ENCODE measurements at regions not wholly inside any gene's neighbourhood (a gene's known extent, or its start where the extent isn't known, plus 50 kb on each side); places are given as distances from the start of the nearest gene placed in this dataset.

DNA sequence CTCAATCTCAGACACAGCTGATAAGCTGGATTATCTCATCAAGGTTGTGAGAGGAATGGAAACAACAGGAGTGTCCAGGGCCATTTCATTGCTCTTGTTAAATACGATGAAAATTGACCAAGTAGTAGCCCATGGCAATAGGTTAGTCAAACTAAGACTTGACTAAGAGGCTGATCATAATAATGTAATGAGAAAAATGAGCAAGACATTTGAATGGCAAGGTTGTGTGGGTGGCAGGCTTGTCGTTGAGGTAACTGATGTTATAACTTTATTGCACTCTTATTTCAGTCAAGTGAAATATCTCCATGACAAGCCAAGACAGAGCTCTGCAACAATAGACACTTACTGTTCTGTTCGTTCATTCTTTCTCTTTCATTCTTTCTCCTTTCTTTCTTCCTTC lies 532.0 kb downstream of the GATA3 start:
- DNase-seq (ENCODE audit: low spot score), result no peak
- H3K4me2 ChIP-seq, result no peak overlapping the region
- no peaks in the 10 kb centered on the region for H3K9me2 ChIP-seq (replicated peaks; ENCODE audit: insufficient read depth)
- H3K4me3 ChIP-seq, result no peak overlapping the region
- 75% methylated on average over 3 of the region's 3 CpGs for WGBS (ENCODE audit: low lambda C conversion rate, missing lambda C conversion rate)
- H3K27me3 ChIP-seq, result peaks cover 3% of the 10 kb centered on the region
- no peaks in the 10 kb centered on the region for H4K20me1 ChIP-seq (ENCODE audit: insufficient read depth, poor library complexity, severe bottlenecking)
- TF ChIP-seq, protein P1, sequence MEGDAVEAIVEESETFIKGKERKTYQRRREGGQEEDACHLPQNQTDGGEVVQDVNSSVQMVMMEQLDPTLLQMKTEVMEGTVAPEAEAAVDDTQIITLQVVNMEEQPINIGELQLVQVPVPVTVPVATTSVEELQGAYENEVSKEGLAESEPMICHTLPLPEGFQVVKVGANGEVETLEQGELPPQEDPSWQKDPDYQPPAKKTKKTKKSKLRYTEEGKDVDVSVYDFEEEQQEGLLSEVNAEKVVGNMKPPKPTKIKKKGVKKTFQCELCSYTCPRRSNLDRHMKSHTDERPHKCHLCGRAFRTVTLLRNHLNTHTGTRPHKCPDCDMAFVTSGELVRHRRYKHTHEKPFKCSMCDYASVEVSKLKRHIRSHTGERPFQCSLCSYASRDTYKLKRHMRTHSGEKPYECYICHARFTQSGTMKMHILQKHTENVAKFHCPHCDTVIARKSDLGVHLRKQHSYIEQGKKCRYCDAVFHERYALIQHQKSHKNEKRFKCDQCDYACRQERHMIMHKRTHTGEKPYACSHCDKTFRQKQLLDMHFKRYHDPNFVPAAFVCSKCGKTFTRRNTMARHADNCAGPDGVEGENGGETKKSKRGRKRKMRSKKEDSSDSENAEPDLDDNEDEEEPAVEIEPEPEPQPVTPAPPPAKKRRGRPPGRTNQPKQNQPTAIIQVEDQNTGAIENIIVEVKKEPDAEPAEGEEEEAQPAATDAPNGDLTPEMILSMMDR (IDR thresholded peaks at IDR 0.05; ENCODE audit: poor library complexity), result no peak
- TF ChIP-seq EZH2 (IDR thresholded peaks at IDR 0.05; ENCODE audit: borderline replicate concordance) (no peak), EZH2phosphoT487 (IDR thresholded peaks at IDR 0.05; ENCODE audit: low read depth, severe bottlenecking, unreplicated experiment) (no peak)
- H2AFZ ChIP-seq, result no peak overlapping the region
- no peaks in the 10 kb centered on the region for H3K36me3 ChIP-seq (replicated peaks; ENCODE audit: insufficient read depth, low read depth)
- no peak overlapping the region for H3K27ac ChIP-seq
- H3K9me3 ChIP-seq (ENCODE audit: low read depth), result no peaks in the 10 kb centered on the region
- H3K4me1 ChIP-seq (ENCODE audit: insufficient read depth), result no peaks in the 10 kb centered on the region
- H3K79me2 ChIP-seq, result no peaks in the 10 kb centered on the region

DNA sequence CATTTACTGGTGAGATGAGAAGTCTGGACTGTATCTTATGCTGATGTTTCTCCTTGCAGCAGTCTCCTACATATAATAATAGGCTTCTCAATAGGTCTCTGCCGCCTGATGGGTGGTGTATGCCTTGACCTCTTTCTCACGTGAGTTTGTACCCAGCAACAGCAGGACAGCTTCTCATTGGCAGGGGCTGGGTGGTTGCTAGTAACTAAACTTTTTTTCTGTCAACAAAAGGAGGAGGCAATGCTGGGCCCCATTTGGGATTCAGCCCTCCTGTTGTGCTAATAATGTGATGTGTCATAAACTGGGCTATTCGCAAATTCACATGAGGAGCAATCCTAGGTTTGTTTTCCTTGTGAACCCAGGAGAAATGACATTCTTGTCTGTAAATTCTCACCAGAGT lies 533.6 kb downstream of the GATA3 start:
- TF ChIP-seq, protein P1 (IDR thresholded peaks at IDR 0.05; ENCODE audit: poor library complexity), result no peak
- TF ChIP-seq EZH2 (IDR thresholded peaks at IDR 0.05; ENCODE audit: borderline replicate concordance) (no peak), EZH2phosphoT487 (IDR thresholded peaks at IDR 0.05; ENCODE audit: low read depth, severe bottlenecking, unreplicated experiment) (no peak)
- Histone ChIP-seq H4K20me1 (ENCODE audit: insufficient read depth, poor library complexity, severe bottlenecking) (no peaks in the 10 kb centered on the region), H3K36me3 (replicated peaks; ENCODE audit: insufficient read depth, low read depth) (no peaks in the 10 kb centered on the region), H3K27me3 (peaks cover 3% of the 10 kb centered on the region), H2AFZ (no peak overlapping the region), H3K9me2 (replicated peaks; ENCODE audit: insufficient read depth) (no peaks in the 10 kb centered on the region), H3K9me3 (ENCODE audit: low read depth) (no peaks in the 10 kb centered on the region), H3K27ac (no peak overlapping the region), H3K4me1 (ENCODE audit: insufficient read depth) (no peaks in the 10 kb centered on the region), H3K79me2 (no peaks in the 10 kb centered on the region), H3K4me2 (no peak overlapping the region), H3K4me3 (no peak overlapping the region)
- DNase-seq (ENCODE audit: low spot score), result no peak
- 74% methylated on average over 3 of the region's 3 CpGs for WGBS (ENCODE audit: low lambda C conversion rate, missing lambda C conversion rate)

DNA sequence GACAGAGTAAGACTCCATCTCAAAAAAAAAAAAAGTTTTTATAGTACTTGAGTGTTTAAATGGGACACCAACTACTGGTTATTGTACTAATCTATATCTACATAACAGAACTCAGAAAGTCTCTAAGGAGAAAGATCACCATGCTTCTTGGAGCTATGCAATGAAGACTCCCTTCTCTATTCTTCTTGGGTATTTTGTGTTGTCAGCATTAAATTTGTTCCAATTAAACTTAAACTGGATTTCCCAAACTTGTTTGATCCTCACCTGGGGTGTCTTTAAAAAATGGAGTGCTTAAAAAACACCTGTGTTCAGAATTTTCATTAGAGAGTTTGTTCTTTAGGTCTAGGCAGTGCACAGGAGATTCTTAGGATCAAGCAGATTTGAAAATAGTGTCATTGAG lies 536.0 kb downstream of the GATA3 start:
- Histone ChIP-seq H4K20me1 (ENCODE audit: insufficient read depth, poor library complexity, severe bottlenecking) (no peaks in the 10 kb centered on the region), H3K79me2 (no peaks in the 10 kb centered on the region), H3K4me1 (ENCODE audit: insufficient read depth) (no peaks in the 10 kb centered on the region), H3K9me2 (replicated peaks; ENCODE audit: insufficient read depth) (no peaks in the 10 kb centered on the region), H3K9me3 (ENCODE audit: low read depth) (no peaks in the 10 kb centered on the region), H3K36me3 (replicated peaks; ENCODE audit: insufficient read depth, low read depth) (no peaks in the 10 kb centered on the region), H3K4me2 (no peak overlapping the region), H3K27me3 (peaks cover 3% of the 10 kb centered on the region), H2AFZ (no peak overlapping the region), H3K4me3 (no peak overlapping the region), H3K27ac (no peak overlapping the region)
- TF ChIP-seq EZH2phosphoT487 (IDR thresholded peaks at IDR 0.05; ENCODE audit: low read depth, severe bottlenecking, unreplicated experiment) (no peak), EZH2 (IDR thresholded peaks at IDR 0.05; ENCODE audit: borderline replicate concordance) (no peak)
- TF ChIP-seq, protein P1 (IDR thresholded peaks at IDR 0.05; ENCODE audit: poor library complexity), result no peak
- DNase-seq (ENCODE audit: low spot score), result no peak

DNA sequence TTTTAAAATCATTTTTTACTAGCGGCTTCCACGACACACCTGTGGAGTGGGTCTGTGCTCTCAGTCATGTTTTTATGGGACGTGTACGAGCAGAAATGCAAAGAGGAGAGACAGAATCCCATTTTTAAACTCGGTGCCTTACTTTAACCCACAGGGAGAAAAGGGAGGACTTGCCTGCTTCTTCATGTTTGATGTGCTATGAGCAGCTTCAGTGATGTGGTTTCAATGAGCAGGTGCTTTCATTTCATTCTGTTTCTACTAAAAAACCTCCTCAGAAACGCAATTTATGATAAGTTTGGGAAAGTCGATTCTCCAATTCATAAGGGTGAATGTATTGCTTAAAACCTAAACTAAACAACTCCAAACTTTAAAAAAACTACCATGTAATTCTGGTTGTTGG lies 537.2 kb downstream of the GATA3 start:
- Histone ChIP-seq H3K4me2 (no peak overlapping the region), H3K4me3 (no peak overlapping the region), H3K36me3 (replicated peaks; ENCODE audit: insufficient read depth, low read depth) (no peaks in the 10 kb centered on the region), H3K27ac (no peak overlapping the region), H3K79me2 (no peaks in the 10 kb centered on the region), H2AFZ (no peak overlapping the region), H4K20me1 (ENCODE audit: insufficient read depth, poor library complexity, severe bottlenecking) (no peaks in the 10 kb centered on the region), H3K4me1 (ENCODE audit: insufficient read depth) (no peaks in the 10 kb centered on the region), H3K9me3 (ENCODE audit: low read depth) (no peaks in the 10 kb centered on the region), H3K27me3 (peaks cover 3% of the 10 kb centered on the region), H3K9me2 (replicated peaks; ENCODE audit: insufficient read depth) (no peaks in the 10 kb centered on the region)
- TF ChIP-seq EZH2 (IDR thresholded peaks at IDR 0.05; ENCODE audit: borderline replicate concordance) (no peak), EZH2phosphoT487 (IDR thresholded peaks at IDR 0.05; ENCODE audit: low read depth, severe bottlenecking, unreplicated experiment) (no peak)
- TF ChIP-seq, protein P1 (IDR thresholded peaks at IDR 0.05; ENCODE audit: poor library complexity), result no peak
- WGBS (ENCODE audit: low lambda C conversion rate, missing lambda C conversion rate), result 89% methylated on average over 7 of the region's 7 CpGs
- DNase-seq (ENCODE audit: low spot score), result no peak
